Tibial nerve (tissue), 4 donors: ENCODE measurements at regions not wholly inside any gene's neighbourhood (a gene's known extent, or its start where the extent isn't known, plus 50 kb on each side); places are given as distances from the start of the nearest gene placed in this dataset.

Experiments used
- DNase-seq, 2 donors: peaks; one replicate each; pipeline ENCODE4 v3.0.0-alpha.2; 2019; ENCODE audit warnings: low spot score in 2 of 2
- H3K27ac ChIP-seq, 4 donors: fragments of 200-600 bp; sonication (generic) in 3 of 4; one replicate each; pipeline ENCODE4 v1.5.1; 2017 to 2019; ENCODE audit warnings: mild to moderate bottlenecking in 1 of 4
- H3K27me3 ChIP-seq, 2 donors: fragments of 200-600 bp; sonication (generic) in 1 of 2; one replicate each; pipeline versions ENCODE4 v1.5.1 to v1.6.0; 2017 to 2019
- H3K36me3 ChIP-seq, 3 donors: fragments of 200-600 bp; sonication (generic); one replicate each; pipeline ENCODE4 v1.5.1; 2018 to 2019
- H3K4me1 ChIP-seq, 4 donors: fragments of 200-600 bp; sonication (generic) in 3 of 4; one replicate each; pipeline ENCODE4 v1.5.1; 2017 to 2019
- H3K4me3 ChIP-seq, 4 donors: fragments of 200-600 bp; sonication (generic) in 3 of 4; one replicate each; pipeline ENCODE4 v1.5.1; 2017 to 2019; ENCODE audit warnings: mild to moderate bottlenecking in 1 of 4, moderate library complexity in 1 of 4
- H3K9me3 ChIP-seq, 4 donors: fragments of 200-600 bp; sonication (generic) in 3 of 4; one replicate each; pipeline ENCODE4 v1.5.1; 2017 to 2019
- CTCF ChIP-seq, 5 experiments: fragments of 200-600 bp in 3 of 5; fragments of 450-650 bp in 2 of 5; sonication (generic) in 3 of 5; IDR thresholded peaks; one replicate each; pipeline ENCODE4 v1.5.1; 2016 to 2019; ENCODE audit warnings: antibody characterized with exemption in 5 of 5, mild to moderate bottlenecking in 3 of 5, moderate library complexity in 2 of 5
- EP300 ChIP-seq, 2 donors: sonication (generic); formaldehyde crosslinking; IDR thresholded peaks; one replicate each; pipeline ENCODE4 v1.6.1; 2017; ENCODE audit warnings: antibody characterized with exemption in 2 of 2, mild to moderate bottlenecking in 1 of 2
- POLR2A ChIP-seq, 2 donors: fragments of 450-650 bp; IDR thresholded peaks; one replicate each; pipeline ENCODE4 v1.6.1; 2017; ENCODE audit warnings: antibody characterized with exemption in 2 of 2, mild to moderate bottlenecking in 2 of 2, moderate library complexity in 2 of 2
- WGBS, 2 donors: methylation state at CpG; one replicate each; pipeline ENCODE4 v1.1.5; 2018; 5-methylcytosine and 5-hydroxymethylcytosine counted together

- TF ChIP-seq EP300 (IDR thresholded peaks at IDR 0.05) (no peak), CTCF (IDR thresholded peaks at IDR 0.05) (no peak), POLR2A (IDR thresholded peaks at IDR 0.05) (no peak)
- no peaks in the 10 kb centered on the region for H3K36me3 ChIP-seq
- H3K4me1 ChIP-seq = no peaks in the 10 kb centered on the region
- H3K27ac ChIP-seq = no peak overlapping the region
- H3K9me3 ChIP-seq = no peaks in the 10 kb centered on the region
- H3K4me3 ChIP-seq = no peak overlapping the region
- WGBS, 2 donors = 61 to 74% methylated on average over 3 of the region's 3 CpGs
- DNase-seq = no peak
- H3K27me3 ChIP-seq = no peaks in the 10 kb centered on the region
These were observed 318.9 kb downstream of the ZNF326 start for GRCh38 chr1:90313778-90314177.

- H3K27ac ChIP-seq = no peak overlapping the region
- no peak for TF ChIP-seq EP300 (IDR thresholded peaks at IDR 0.05)
- no peak for TF ChIP-seq POLR2A (IDR thresholded peaks at IDR 0.05)
- H3K4me3 ChIP-seq = no peak overlapping the region
- WGBS, 2 donors = 91 to 93% methylated on average over 5 of the region's 5 CpGs
- H3K4me1 ChIP-seq = no peaks in the 10 kb centered on the region
- no peak for DNase-seq
- peaks cover 0 to 10% (median 2%) of the 10 kb centered on the region in 4 donors for H3K9me3 ChIP-seq
- no peaks in the 10 kb centered on the region for H3K27me3 ChIP-seq
- no peaks in the 10 kb centered on the region for H3K36me3 ChIP-seq
These were observed 314.9 kb downstream of the ZNF326 start for GRCh38 chr1:90309806-90310205.

GRCh38 chr1:90308421-90308820, 313.5 kb downstream of the ZNF326 start:
- no peak for DNase-seq
- peaks cover 0 to 10% (median 2%) of the 10 kb centered on the region in 4 donors for H3K9me3 ChIP-seq
- 44 to 66% methylated on average over 1 of the region's 1 CpG for WGBS, 2 donors
- H3K27me3 ChIP-seq = no peaks in the 10 kb centered on the region
- TF ChIP-seq POLR2A (IDR thresholded peaks at IDR 0.05) = no peak
- TF ChIP-seq CTCF (IDR thresholded peaks at IDR 0.05) = no peak
- TF ChIP-seq EP300 (IDR thresholded peaks at IDR 0.05) = no peak
- no peak overlapping the region for H3K4me3 ChIP-seq
- no peaks in the 10 kb centered on the region for H3K4me1 ChIP-seq
- no peak overlapping the region for H3K27ac ChIP-seq
- H3K36me3 ChIP-seq = no peaks in the 10 kb centered on the region

GRCh38 chr1:90305577-90305976, 310.7 kb downstream of the ZNF326 start:
- Histone ChIP-seq H3K27me3 (no peaks in the 10 kb centered on the region), H3K4me1 (no peaks in the 10 kb centered on the region), H3K36me3 (no peaks in the 10 kb centered on the region), H3K27ac (no peak overlapping the region), H3K9me3 (peaks cover 0 to 10% (median 2%) of the 10 kb centered on the region in 4 donors), H3K4me3 (no peak overlapping the region)
- DNase-seq = no peak
- no peak for TF ChIP-seq POLR2A (IDR thresholded peaks at IDR 0.05)
- no peak for TF ChIP-seq EP300 (IDR thresholded peaks at IDR 0.05)

GRCh38 chr1:90296327-90296726, 301.4 kb downstream of the ZNF326 start:
- H3K4me3 ChIP-seq = no peak overlapping the region
- 93 to 97% methylated on average over 5 of the region's 5 CpGs for WGBS, 2 donors
- no peaks in the 10 kb centered on the region for H3K4me1 ChIP-seq
- TF ChIP-seq POLR2A (IDR thresholded peaks at IDR 0.05) = no peak
- no peak for TF ChIP-seq CTCF (IDR thresholded peaks at IDR 0.05)
- TF ChIP-seq EP300 (IDR thresholded peaks at IDR 0.05) = no peak
- DNase-seq = no peak
- H3K27me3 ChIP-seq = no peaks in the 10 kb centered on the region
- H3K36me3 ChIP-seq = no peaks in the 10 kb centered on the region
- no peak overlapping the region for H3K27ac ChIP-seq
- H3K9me3 ChIP-seq = no peaks in the 10 kb centered on the region

- Histone ChIP-seq H3K36me3 (no peaks in the 10 kb centered on the region), H3K27me3 (no peaks in the 10 kb centered on the region), H3K4me3 (no peak overlapping the region), H3K27ac (no peak overlapping the region), H3K4me1 (no peaks in the 10 kb centered on the region), H3K9me3 (no peaks in the 10 kb centered on the region)
- 35 to 38% methylated on average over 2 of the region's 2 CpGs for WGBS, 2 donors
- TF ChIP-seq EP300 (IDR thresholded peaks at IDR 0.05) = no peak
- no peak for DNase-seq
These were observed 300.6 kb downstream of the ZNF326 start for GRCh38 chr1:90295534-90295933.
